Stomach (tissue), 4 donors: ENCODE measurements at regions not wholly inside any gene's neighbourhood (a gene's known extent, or its start where the extent isn't known, plus 50 kb on each side); places are given as distances from the start of the nearest gene placed in this dataset.

Experiments used
- CTCF ChIP-seq, 7 experiments: fragments of 450-650 bp in 4 of 7; fragments of 200-600 bp in 3 of 7; sonication (generic) in 3 of 7; IDR thresholded peaks; one replicate each; pipeline ENCODE4 v1.5.1; 2016 to 2019; ENCODE audit warnings: antibody characterized with exemption in 7 of 7, control low read depth in 2 of 7, mild to moderate bottlenecking in 1 of 7
- EP300 ChIP-seq: sonication (generic); formaldehyde crosslinking; IDR thresholded peaks from one replicate; pipeline ENCODE4 v1.6.1; 2017; ENCODE audit warnings: antibody characterized with exemption
- POLR2AphosphoS5 ChIP-seq, 3 donors: sonication (generic); formaldehyde crosslinking; IDR thresholded peaks; one replicate each; pipeline ENCODE4 v1.6.1; 2016; ENCODE audit warnings: antibody characterized with exemption in 3 of 3

GRCh38 chr6:92274588-92274987, 1144.8 kb downstream of the EPHA7 start:
- TF ChIP-seq CTCF (IDR thresholded peaks at IDR 0.05) (no peak), POLR2AphosphoS5 (IDR thresholded peaks at IDR 0.05) (no peak), EP300 (no peak)
